Mesendoderm (in vitro differentiated cells): ENCODE measurements at regions not wholly inside any gene's neighbourhood (a gene's known extent, or its start where the extent isn't known, plus 50 kb on each side); places are given as distances from the start of the nearest gene placed in this dataset.

Experiments
- DNase-seq: peaks from one replicate; pipeline ENCODE4 v3.0.0; 2013
- H2AK5ac ChIP-seq: 2 replicates; pipeline ENCODE4 v1.6.1; 2013; ENCODE audit warnings: low read length, inconsistent platforms
- H2BK120ac ChIP-seq: 2 replicates; pipeline ENCODE4 v1.6.1; 2013; ENCODE audit warnings: low read depth, mild to moderate bottlenecking, low read length, moderate library complexity, mixed read lengths
- H2BK15ac ChIP-seq: replicated peaks from 2 replicates; pipeline ENCODE4 v1.6.1; 2013; ENCODE audit warnings: low read depth, mild to moderate bottlenecking, moderate library complexity
- H2BK5ac ChIP-seq: 2 replicates; pipeline ENCODE4 v1.6.1; 2013; ENCODE audit warnings: low read length, inconsistent platforms
- H3K18ac ChIP-seq: 2 replicates; pipeline ENCODE4 v1.6.1; 2013; ENCODE audit warnings: mild to moderate bottlenecking, low read length, mixed read lengths
- H3K23ac ChIP-seq: one replicate; pipeline ENCODE4 v1.6.1; 2013; ENCODE audit warnings: low read length
- H3K27ac ChIP-seq: 2 replicates; pipeline ENCODE4 v1.5.1; 2013; ENCODE audit warnings: low read depth, mild to moderate bottlenecking, inconsistent platforms, low read length, moderate library complexity
- H3K27me3 ChIP-seq: 2 replicates; pipeline ENCODE4 v1.6.1; 2013; ENCODE audit warnings: low read length, control low read depth, mild to moderate bottlenecking, inconsistent platforms; ENCODE audit not compliant: insufficient read depth, poor library complexity
- H3K36me3 ChIP-seq: 2 replicates; pipeline ENCODE4 v1.6.1; 2013; ENCODE audit warnings: low read length, inconsistent platforms; ENCODE audit not compliant: control insufficient read depth, insufficient read depth
- H3K4ac ChIP-seq: one replicate; pipeline ENCODE4 v1.6.1; 2013; ENCODE audit warnings: low read depth, mild to moderate bottlenecking, low read length, moderate library complexity
- H3K4me1 ChIP-seq: 2 replicates; pipeline ENCODE4 v1.6.1; 2013; ENCODE audit warnings: low read depth, low read length, inconsistent platforms; ENCODE audit not compliant: control insufficient read depth
- H3K4me2 ChIP-seq: 2 replicates; pipeline ENCODE4 v1.6.1; 2013; ENCODE audit warnings: low read length
- H3K4me3 ChIP-seq: 2 replicates; pipeline ENCODE4 v1.5.1; 2013; ENCODE audit warnings: mild to moderate bottlenecking, low read length
- H3K56ac ChIP-seq: one replicate; pipeline ENCODE4 v1.6.1; 2013; ENCODE audit warnings: low read length
- H3K79me1 ChIP-seq: 2 replicates; pipeline ENCODE4 v1.6.1; 2013; ENCODE audit warnings: low read length, inconsistent platforms
- H3K79me2 ChIP-seq: 2 replicates; pipeline ENCODE4 v1.6.1; 2013; ENCODE audit warnings: mild to moderate bottlenecking, low read length; ENCODE audit not compliant: control insufficient read depth, insufficient read depth
- H3K9ac ChIP-seq: 2 replicates; pipeline ENCODE4 v1.6.1; 2013; ENCODE audit warnings: low read length, inconsistent platforms
- H4K5ac ChIP-seq: one replicate; pipeline ENCODE4 v1.6.1; 2013; ENCODE audit warnings: low read length
- H4K8ac ChIP-seq: one replicate; pipeline ENCODE4 v1.6.1; 2013; ENCODE audit warnings: low read depth, mild to moderate bottlenecking, control low read depth, low read length, moderate library complexity
- WGBS: extraction: QIAGEN DNeasy Blood & Tissue Kit; methylation state at CpG from one replicate; pipeline ENCODE4 v1.1.7; 2013; ENCODE audit warnings: low lambda C conversion rate, missing lambda C conversion rate; ENCODE audit not compliant: insufficient coverage; ENCODE audit errors: extremely low coverage; 5-methylcytosine and 5-hydroxymethylcytosine counted together

DNA sequence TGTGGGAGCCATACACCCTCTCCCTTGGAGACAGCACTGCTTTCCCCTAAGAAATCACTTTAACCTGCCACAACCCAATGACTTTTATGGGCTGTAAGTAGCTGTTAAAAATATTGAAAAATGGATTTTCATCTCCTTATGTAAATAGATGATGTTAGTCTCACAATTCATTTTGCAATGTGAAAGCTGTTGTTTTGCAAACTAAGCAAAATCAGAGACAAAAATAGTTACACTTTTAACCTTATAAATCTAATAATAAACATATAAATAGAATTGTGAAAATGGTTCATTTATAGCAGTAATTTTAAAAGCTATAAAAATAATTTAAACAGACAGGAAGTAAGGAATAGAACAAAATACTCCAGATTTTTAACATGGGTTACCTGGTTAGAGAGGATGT is 268.8 kb upstream of the MAGI2 start:
- no peak overlapping the region for H3K4me3 ChIP-seq
- no peaks in the 10 kb centered on the region for H3K27me3 ChIP-seq

DNA sequence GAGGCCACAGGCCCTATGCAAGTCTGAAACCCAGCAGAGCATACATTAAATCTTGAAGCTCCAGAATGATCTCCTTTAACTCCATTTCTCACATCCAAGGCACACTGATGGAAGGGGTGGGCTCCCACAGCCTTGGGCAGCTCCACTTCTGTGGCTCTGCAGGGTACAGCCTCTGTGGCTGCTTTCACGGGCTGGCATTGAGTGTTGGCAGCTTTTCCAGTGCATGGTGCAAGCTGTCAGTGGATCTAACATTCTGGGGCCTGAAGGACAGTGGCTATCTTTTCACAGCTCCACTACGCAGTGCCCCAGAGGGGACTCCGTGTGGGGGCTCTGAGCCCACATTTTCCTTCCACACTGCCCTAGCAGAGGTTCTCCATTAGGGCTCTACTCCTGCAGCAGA is 265.7 kb upstream of the MAGI2 start:
- DNase-seq: no peak
- H4K5ac ChIP-seq: no peak overlapping the region
- H3K4me3 ChIP-seq: no peak overlapping the region
- H2AK5ac ChIP-seq: no peak overlapping the region
- H2BK120ac ChIP-seq: peak overlapping the region; percentile 74
- no peak overlapping the region for H3K9ac ChIP-seq
- H3K56ac ChIP-seq: no peak overlapping the region
- H3K18ac ChIP-seq: no peak overlapping the region
- H3K4me1 ChIP-seq: no peaks in the 10 kb centered on the region
- H3K79me2 ChIP-seq: no peaks in the 10 kb centered on the region
- H2BK15ac ChIP-seq: no peak overlapping the region
- no peaks in the 10 kb centered on the region for H3K27me3 ChIP-seq
- H3K4me2 ChIP-seq: no peak overlapping the region
- no peak overlapping the region for H2BK5ac ChIP-seq
- WGBS: no CpG with 5 or more reads among the region's 3 CpGs
- no peaks in the 10 kb centered on the region for H3K36me3 ChIP-seq
- no peak overlapping the region for H3K23ac ChIP-seq
- H3K79me1 ChIP-seq: no peaks in the 10 kb centered on the region
- peak overlapping the region; percentile 39 for H3K4ac ChIP-seq
- no peak overlapping the region for H4K8ac ChIP-seq
- no peak overlapping the region for H3K27ac ChIP-seq

More for the DNA sequence above, 268.8 kb upstream of the MAGI2 start:
- H3K9ac ChIP-seq: no peak overlapping the region
- H3K4me2 ChIP-seq: no peak overlapping the region
- H2BK5ac ChIP-seq: no peak overlapping the region
- H2AK5ac ChIP-seq: no peak overlapping the region
- no peak overlapping the region for H3K23ac ChIP-seq
- H3K79me1 ChIP-seq: no peaks in the 10 kb centered on the region
- peaks cover 2% of the 10 kb centered on the region for H3K4me1 ChIP-seq
- H2BK15ac ChIP-seq: no peak overlapping the region
- no peak overlapping the region for H3K56ac ChIP-seq
- no peak for DNase-seq
- H3K79me2 ChIP-seq: no peaks in the 10 kb centered on the region
- no peak overlapping the region for H4K8ac ChIP-seq
- no peak overlapping the region for H2BK120ac ChIP-seq
- no peak overlapping the region for H3K27ac ChIP-seq
- H4K5ac ChIP-seq: no peak overlapping the region
- no peak overlapping the region for H3K4ac ChIP-seq
- no peak overlapping the region for H3K18ac ChIP-seq
- no peaks in the 10 kb centered on the region for H3K36me3 ChIP-seq

DNA sequence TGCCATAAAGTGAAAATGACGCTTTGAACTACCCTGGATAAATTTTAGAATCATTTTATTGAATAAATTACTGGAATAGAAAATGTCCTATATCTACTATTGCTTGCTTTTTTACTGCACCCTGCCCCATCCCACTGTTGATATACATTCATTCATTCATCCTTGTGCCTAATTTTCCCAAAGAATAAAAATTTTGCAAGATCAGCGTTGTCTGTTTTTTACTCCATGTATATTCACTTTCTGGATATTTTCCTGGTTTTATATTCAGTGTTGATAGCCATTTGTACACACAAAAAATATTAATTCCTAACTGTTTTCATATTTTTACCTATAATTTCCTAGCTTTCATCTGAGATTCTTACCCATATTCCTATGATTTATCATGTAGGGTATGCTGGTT is 262.9 kb upstream of the MAGI2 start:
- Histone ChIP-seq H3K36me3 (no peaks in the 10 kb centered on the region), H3K4me3 (no peak overlapping the region), H3K23ac (no peak overlapping the region), H4K5ac (no peak overlapping the region), H3K27ac (no peak overlapping the region), H2BK120ac (no peak overlapping the region), H3K27me3 (no peaks in the 10 kb centered on the region), H3K79me1 (no peaks in the 10 kb centered on the region), H3K79me2 (no peaks in the 10 kb centered on the region), H4K8ac (no peak overlapping the region), H3K56ac (no peak overlapping the region), H3K4me2 (no peak overlapping the region), H3K18ac (no peak overlapping the region), H2BK15ac (no peak overlapping the region), H2BK5ac (no peak overlapping the region), H3K4ac (no peak overlapping the region), H3K9ac (no peak overlapping the region), H2AK5ac (no peak overlapping the region), H3K4me1 (no peaks in the 10 kb centered on the region)
- no CpG with 5 or more reads among the region's 2 CpGs for WGBS
- DNase-seq: no peak

DNA sequence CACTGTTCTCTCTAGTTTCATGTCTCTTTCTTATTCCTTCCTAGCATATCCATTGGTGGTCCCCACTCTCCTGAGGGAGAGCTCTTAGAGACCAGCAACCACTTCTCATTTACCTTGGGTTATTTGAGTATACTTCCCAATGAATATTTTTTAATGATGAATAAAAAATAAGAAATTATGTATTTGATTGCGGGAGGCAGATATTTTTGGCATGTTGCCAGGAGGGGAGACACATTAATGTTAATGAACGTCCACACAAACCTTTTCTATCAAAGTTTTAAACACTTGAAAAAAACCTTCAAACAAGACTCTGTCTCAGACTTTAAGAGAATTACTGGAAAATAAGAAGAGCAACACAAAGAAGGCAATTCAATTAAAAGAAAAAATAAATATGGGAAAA is 260.6 kb upstream of the MAGI2 start:
- WGBS: 100% methylated on average over 1 of the region's 2 CpGs
- peaks cover 3% of the 10 kb centered on the region for H3K4me1 ChIP-seq

DNA sequence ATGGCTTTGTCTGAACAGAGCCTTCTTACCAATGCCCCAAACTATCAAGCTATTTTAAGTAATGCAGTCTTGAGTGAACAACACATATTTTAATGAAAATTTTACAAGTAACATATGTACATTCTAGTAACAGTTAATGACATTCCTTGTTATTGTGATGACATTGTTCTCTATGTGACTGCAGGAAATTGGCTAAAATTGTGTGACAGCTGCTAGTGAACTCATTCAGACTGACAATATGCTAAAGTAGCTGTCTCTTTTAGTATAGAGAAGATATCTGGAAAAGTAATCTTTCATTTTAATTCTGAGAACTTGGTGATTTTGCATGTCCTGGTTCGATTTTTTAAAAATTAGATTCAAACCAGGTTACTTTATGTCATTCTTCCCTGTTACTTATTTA is 259.8 kb upstream of the MAGI2 start:
- Histone ChIP-seq H4K8ac (no peak overlapping the region), H3K36me3 (no peaks in the 10 kb centered on the region), H3K18ac (no peak overlapping the region), H2BK15ac (no peak overlapping the region), H3K23ac (no peak overlapping the region), H3K79me2 (no peaks in the 10 kb centered on the region), H3K56ac (no peak overlapping the region), H3K27me3 (no peaks in the 10 kb centered on the region), H3K4me3 (no peak overlapping the region), H3K79me1 (no peaks in the 10 kb centered on the region), H3K4me1 (peaks cover 3% of the 10 kb centered on the region), H2BK5ac (no peak overlapping the region), H4K5ac (no peak overlapping the region), H2AK5ac (no peak overlapping the region), H2BK120ac (no peak overlapping the region), H3K9ac (no peak overlapping the region), H3K27ac (no peak overlapping the region), H3K4me2 (no peak overlapping the region), H3K4ac (no peak overlapping the region)
- no peak for DNase-seq
- no CpG with 5 or more reads among the region's 1 CpG for whole genome bisulfite sequencing

More for the DNA sequence above, 260.6 kb upstream of the MAGI2 start:
- Histone ChIP-seq H2BK120ac (no peak overlapping the region), H3K9ac (no peak overlapping the region), H4K8ac (no peak overlapping the region), H3K4me3 (no peak overlapping the region), H3K23ac (no peak overlapping the region), H3K27ac (no peak overlapping the region), H3K27me3 (no peaks in the 10 kb centered on the region), H3K79me2 (no peaks in the 10 kb centered on the region), H3K18ac (no peak overlapping the region), H3K4me2 (no peak overlapping the region), H2BK5ac (no peak overlapping the region), H2BK15ac (no peak overlapping the region), H3K79me1 (no peaks in the 10 kb centered on the region), H3K4ac (no peak overlapping the region), H3K56ac (no peak overlapping the region), H3K36me3 (no peaks in the 10 kb centered on the region), H2AK5ac (no peak overlapping the region), H4K5ac (no peak overlapping the region)
- DNase-seq: no peak

DNA sequence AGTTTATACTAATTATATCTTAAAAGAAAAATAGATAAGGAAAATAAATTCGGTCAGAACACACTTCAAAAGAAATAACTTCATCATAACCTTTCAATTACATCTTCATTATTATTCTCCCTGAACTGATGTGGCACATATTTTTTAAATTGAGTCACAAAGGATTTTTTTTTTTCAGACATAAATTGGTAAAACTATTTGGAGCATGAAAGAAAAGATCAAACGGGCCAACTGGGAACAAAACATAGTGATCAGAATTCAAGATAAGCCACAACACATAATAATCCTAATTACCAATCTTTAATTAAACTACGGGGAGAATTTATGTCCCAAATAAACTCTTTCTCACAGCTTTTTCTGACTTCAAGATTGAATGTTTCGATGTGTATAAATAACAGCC is 258.2 kb upstream of the MAGI2 start:
- Histone ChIP-seq H2AK5ac (no peak overlapping the region), H3K79me2 (no peaks in the 10 kb centered on the region), H3K4me3 (no peak overlapping the region), H4K8ac (no peak overlapping the region), H3K18ac (no peak overlapping the region), H2BK120ac (no peak overlapping the region), H3K9ac (no peak overlapping the region), H2BK5ac (no peak overlapping the region), H3K4ac (no peak overlapping the region), H3K27me3 (no peaks in the 10 kb centered on the region), H3K4me2 (no peak overlapping the region), H3K56ac (no peak overlapping the region), H3K4me1 (peaks cover 3% of the 10 kb centered on the region), H3K23ac (no peak overlapping the region), H3K27ac (no peak overlapping the region), H3K79me1 (no peaks in the 10 kb centered on the region), H2BK15ac (no peak overlapping the region), H4K5ac (no peak overlapping the region), H3K36me3 (no peaks in the 10 kb centered on the region)
- no CpG with 5 or more reads among the region's 4 CpGs for WGBS
- no peak for DNase-seq
